ENCODE measurements at regions not wholly inside any gene's neighbourhood (a gene's known extent, or its start where the extent isn't known, plus 50 kb on each side); places are given as distances from the start of the nearest gene placed in this dataset.

GRCh38 chr5:8363138-8363537, 494.2 kb downstream of the MTRR start:
- Histone ChIP-seq H3K27ac (ENCODE audit: low read depth, low read length) (no peak overlapping the region), H3K9me3 (ENCODE audit: control insufficient read depth in 1 of 2, insufficient read depth in 1 of 2, low read depth in 1 of 2, low read length in 2 of 2) (peaks cover 6 to 15% of the 10 kb centered on the region in 2 experiments; a peak in 3 of 4 replicates), H3K4me1 (ENCODE audit: control insufficient read depth in 1 of 2, insufficient read depth in 2 of 2, low read length in 2 of 2) (no peaks in the 10 kb centered on the region), H4K20me1 (ENCODE audit: insufficient read depth) (no peaks in the 10 kb centered on the region), H3K36me3 (ENCODE audit: control insufficient read depth in 1 of 2, insufficient read depth in 2 of 2, low read length in 2 of 2) (no peaks in the 10 kb centered on the region), H3K9ac (ENCODE audit: low read length) (no peak overlapping the region), H3K9me2 (ENCODE audit: insufficient read depth) (no peaks in the 10 kb centered on the region), H3K79me2 (ENCODE audit: insufficient read depth, low read length) (no peaks in the 10 kb centered on the region), H3K27me3 (ENCODE audit: insufficient read depth, low read length) (no peaks in the 10 kb centered on the region), H3K4me2 (ENCODE audit: low read length) (no peak overlapping the region), H2AFZ (ENCODE audit: low read depth, low read length, poor library complexity, severe bottlenecking) (no peak overlapping the region), H3K4me3 (replicated peaks in 1 of 2; ENCODE audit: low read depth in 1 of 2, low read length in 2 of 2) (no peak overlapping the region)
- BruUV-seq (replicated peaks), result no TSS peak
- DNase-seq (ENCODE audit: low read depth, low spot score) (no peak), ATAC-seq (no peak)
- ChIA-PET POLR2A (no interaction called here), RAD21 (ENCODE audit: low non-redundant PET in 1 of 2, low total read pairs in 2 of 2, uncharacterized antibody in 2 of 2, unreplicated experiment in 2 of 2) (no interaction called here), CTCF (no interaction called here)
- intact Hi-C loops (cut with micrococcal nuclease), result no loop called here
- TF ChIP-seq REST (IDR thresholded peaks at IDR 0.05; ENCODE audit: low read depth) (no peak), CEBPB (IDR thresholded peaks at IDR 0.05; ENCODE audit: low read depth) (no peak), SIN3A (IDR thresholded peaks at IDR 0.05; ENCODE audit: low read depth) (no peak)

GRCh38 chr5:8366266-8366665, 497.3 kb downstream of the MTRR start:
- H4K20me1 ChIP-seq (ENCODE audit: insufficient read depth), result no peaks in the 10 kb centered on the region
- H3K9me3 ChIP-seq (ENCODE audit: control insufficient read depth in 1 of 2, insufficient read depth in 1 of 2, low read depth in 1 of 2, low read length in 2 of 2), result peaks cover 7 to 9% of the 10 kb centered on the region in 2 experiments; a peak in 3 of 4 replicates
- H3K27me3 ChIP-seq (ENCODE audit: insufficient read depth, low read length), result no peaks in the 10 kb centered on the region
- H3K27ac ChIP-seq (ENCODE audit: low read depth, low read length), result no peak overlapping the region
- RAD21 ChIA-PET (ENCODE audit: low non-redundant PET in 1 of 2, low total read pairs in 2 of 2, uncharacterized antibody in 2 of 2, unreplicated experiment in 2 of 2), result no interaction called here
- H2AFZ ChIP-seq (ENCODE audit: low read depth, low read length, poor library complexity, severe bottlenecking), result no peak overlapping the region
- BruUV-seq (replicated peaks), result no TSS peak
- CTCF ChIA-PET, result no interaction called here
- no peak overlapping the region for H3K4me2 ChIP-seq (ENCODE audit: low read length)
- DNase-seq (ENCODE audit: low read depth, low spot score), result no peak
- no peaks in the 10 kb centered on the region for H3K9me2 ChIP-seq (ENCODE audit: insufficient read depth)
- POLR2A ChIA-PET, result no interaction called here
- H3K4me3 ChIP-seq (replicated peaks in 1 of 2; ENCODE audit: low read depth in 1 of 2, low read length in 2 of 2), result no peak overlapping the region
- no peaks in the 10 kb centered on the region for H3K79me2 ChIP-seq (ENCODE audit: insufficient read depth, low read length)
- H3K36me3 ChIP-seq (ENCODE audit: control insufficient read depth in 1 of 2, insufficient read depth in 2 of 2, low read length in 2 of 2), result no peaks in the 10 kb centered on the region
- ATAC-seq, result no peak
- intact Hi-C loops (cut with micrococcal nuclease), result no loop called here
- H3K9ac ChIP-seq (ENCODE audit: low read length), result no peak overlapping the region
- no peaks in the 10 kb centered on the region for H3K4me1 ChIP-seq (ENCODE audit: control insufficient read depth in 1 of 2, insufficient read depth in 2 of 2, low read length in 2 of 2)
- TF ChIP-seq POLR2A (IDR thresholded peaks at IDR 0.05; ENCODE audit: borderline replicate concordance, extremely low read depth, insufficient read depth, insufficient read length) (no peak), EZH2phosphoT487 (IDR thresholded peaks at IDR 0.05; ENCODE audit: borderline replicate concordance) (no peak), SRF (IDR thresholded peaks at IDR 0.05; ENCODE audit: low read depth) (no peak), JUND (IDR thresholded peaks at IDR 0.05) (no peak), EGR1 (IDR thresholded peaks at IDR 0.05; ENCODE audit: low read depth) (no peak), RAD21 (IDR thresholded peaks at IDR 0.05; ENCODE audit: low read depth) (no peak), ZFX (IDR thresholded peaks at IDR 0.05) (no peak), REST (IDR thresholded peaks at IDR 0.05; ENCODE audit: low read depth) (no peak), ELF1 (IDR thresholded peaks at IDR 0.05; ENCODE audit: borderline replicate concordance, low read depth) (no peak)
- TF ChIP-seq, protein P1, sequence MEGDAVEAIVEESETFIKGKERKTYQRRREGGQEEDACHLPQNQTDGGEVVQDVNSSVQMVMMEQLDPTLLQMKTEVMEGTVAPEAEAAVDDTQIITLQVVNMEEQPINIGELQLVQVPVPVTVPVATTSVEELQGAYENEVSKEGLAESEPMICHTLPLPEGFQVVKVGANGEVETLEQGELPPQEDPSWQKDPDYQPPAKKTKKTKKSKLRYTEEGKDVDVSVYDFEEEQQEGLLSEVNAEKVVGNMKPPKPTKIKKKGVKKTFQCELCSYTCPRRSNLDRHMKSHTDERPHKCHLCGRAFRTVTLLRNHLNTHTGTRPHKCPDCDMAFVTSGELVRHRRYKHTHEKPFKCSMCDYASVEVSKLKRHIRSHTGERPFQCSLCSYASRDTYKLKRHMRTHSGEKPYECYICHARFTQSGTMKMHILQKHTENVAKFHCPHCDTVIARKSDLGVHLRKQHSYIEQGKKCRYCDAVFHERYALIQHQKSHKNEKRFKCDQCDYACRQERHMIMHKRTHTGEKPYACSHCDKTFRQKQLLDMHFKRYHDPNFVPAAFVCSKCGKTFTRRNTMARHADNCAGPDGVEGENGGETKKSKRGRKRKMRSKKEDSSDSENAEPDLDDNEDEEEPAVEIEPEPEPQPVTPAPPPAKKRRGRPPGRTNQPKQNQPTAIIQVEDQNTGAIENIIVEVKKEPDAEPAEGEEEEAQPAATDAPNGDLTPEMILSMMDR (IDR thresholded peaks at IDR 0.05 in 2 of 3, conservative IDR thresholded peaks at IDR 0.05 in 1 of 3; ENCODE audit: borderline replicate concordance in 1 of 3, insufficient read depth in 1 of 3, low read depth in 2 of 3, low read length in 2 of 3), result no peak
